Astrocyte (in vitro differentiated cells and primary cell): ENCODE measurements at regions not wholly inside any gene's neighbourhood (a gene's known extent, or its start where the extent isn't known, plus 50 kb on each side); places are given as distances from the start of the nearest gene placed in this dataset.

Experiments used
- DNase-seq: peaks from one replicate; pipeline ENCODE4 v3.0.0-alpha.2; 2010; ENCODE audit warnings: low read depth
- FAIRE-seq: peaks from 2 replicates; lab custom pipeline; 2011; peaks lifted over from hg19 to GRCh38; lab: Jason Lieb, UNC
- H2AFZ ChIP-seq: 2 replicates; pipeline ENCODE4 v1.6.0; 2012; ENCODE audit warnings: low read depth, low read length, inconsistent platforms
- H3K27ac ChIP-seq: 2 replicates; pipeline ENCODE4 v1.5.1; 2011; ENCODE audit warnings: low read depth, low read length, inconsistent platforms
- H3K27me3 ChIP-seq: 2 replicates; pipeline ENCODE4 v1.6.0; 2011; ENCODE audit warnings: low read length, inconsistent platforms; ENCODE audit not compliant: insufficient read depth
- H3K36me3 ChIP-seq: 2 replicates; pipeline ENCODE4 v1.5.1; 2011; ENCODE audit warnings: low read length, inconsistent platforms; ENCODE audit not compliant: insufficient read depth
- H3K4me1 ChIP-seq: 2 replicates; pipeline ENCODE4 v1.5.1; 2011; ENCODE audit warnings: low read length, inconsistent platforms; ENCODE audit not compliant: insufficient read depth
- H3K4me2 ChIP-seq: 2 replicates; pipeline ENCODE4 v1.6.0; 2012; ENCODE audit warnings: low read length, inconsistent platforms
- H3K4me3 ChIP-seq: 2 replicates; pipeline ENCODE4 v1.5.1; 2011; ENCODE audit warnings: low read depth, mild to moderate bottlenecking, low read length, inconsistent platforms; ENCODE audit not compliant: insufficient read depth
- H3K79me2 ChIP-seq: 2 replicates; pipeline ENCODE4 v1.6.0; 2012; ENCODE audit warnings: mild to moderate bottlenecking, low read length, inconsistent platforms; ENCODE audit not compliant: insufficient read depth
- H3K9ac ChIP-seq: 2 replicates; pipeline ENCODE4 v1.6.0; 2012; ENCODE audit warnings: mild to moderate bottlenecking, low read length, inconsistent platforms
- H3K9me3 ChIP-seq: 2 replicates; pipeline ENCODE4 v1.5.1; 2012; ENCODE audit warnings: low read depth, mild to moderate bottlenecking, low read length, inconsistent platforms; ENCODE audit not compliant: insufficient read depth
- H4K20me1 ChIP-seq: 2 replicates; pipeline ENCODE4 v1.6.0; 2012; ENCODE audit warnings: low read length, inconsistent platforms; ENCODE audit not compliant: insufficient read depth
- H3K27ac Mint-ChIP-seq: one replicate; pipeline ENCODE4 v1.8.0; 2021; ENCODE audit warnings: mild to moderate bottlenecking, mixed read lengths; ENCODE audit not compliant: unreplicated experiment
- H3K27me3 Mint-ChIP-seq: one replicate; pipeline ENCODE4 v1.8.0; 2021; ENCODE audit warnings: low read depth, mixed read lengths; ENCODE audit not compliant: unreplicated experiment
- H3K36me3 Mint-ChIP-seq: one replicate; pipeline ENCODE4 v1.8.0; 2021; ENCODE audit warnings: low read depth, mixed read lengths; ENCODE audit not compliant: unreplicated experiment
- H3K4me1 Mint-ChIP-seq: one replicate; pipeline ENCODE4 v1.8.0; 2021; ENCODE audit warnings: low read depth, mixed read lengths; ENCODE audit not compliant: unreplicated experiment
- H3K4me3 Mint-ChIP-seq: one replicate; pipeline ENCODE4 v1.8.0; 2021; ENCODE audit warnings: mild to moderate bottlenecking, moderate library complexity, mixed read lengths; ENCODE audit not compliant: unreplicated experiment
- H3K9me3 Mint-ChIP-seq: one replicate; pipeline ENCODE4 v1.8.0; 2021; ENCODE audit warnings: mild to moderate bottlenecking, mixed read lengths; ENCODE audit not compliant: unreplicated experiment
- CTCF ChIP-seq: IDR thresholded peaks from 2 replicates; pipeline ENCODE4 v1.5.1; 2011; ENCODE audit warnings: low read depth, mild to moderate bottlenecking, inconsistent platforms, low read length, moderate library complexity; ENCODE audit not compliant: insufficient read depth
- EZH2 ChIP-seq: IDR thresholded peaks from 2 replicates; pipeline ENCODE4 v1.6.1; 2012; ENCODE audit warnings: mild to moderate bottlenecking, low read length, inconsistent platforms; ENCODE audit not compliant: insufficient read depth

- Histone ChIP-seq H3K27ac (no peak overlapping the region), H3K9me3 (no peaks in the 10 kb centered on the region), H3K4me3 (no peak overlapping the region), H4K20me1 (no peaks in the 10 kb centered on the region), H3K4me2 (peak overlapping the region; percentile 30), H3K36me3 (no peaks in the 10 kb centered on the region), H3K79me2 (no peaks in the 10 kb centered on the region), H3K9ac (no peak overlapping the region), H2AFZ (no peak overlapping the region), H3K27me3 (peaks cover 43% of the 10 kb centered on the region), H3K4me1 (no peaks in the 10 kb centered on the region)
- peaks cover 2% of the 10 kb centered on the region for H3K4me1 Mint-ChIP-seq
- FAIRE-seq (no peak), DNase-seq (no peak)
- peaks cover 3% of the 10 kb centered on the region for H3K9me3 Mint-ChIP-seq
- H3K27ac Mint-ChIP-seq, result no peak overlapping the region
- H3K36me3 Mint-ChIP-seq, result no peaks in the 10 kb centered on the region
- TF ChIP-seq CTCF (no peak), EZH2 (no peak)
- H3K27me3 Mint-ChIP-seq, result peaks cover 89% of the 10 kb centered on the region
- peak overlapping the region; percentile 54 for H3K4me3 Mint-ChIP-seq
These were observed 262.3 kb upstream of the TNRC6C start for GRCh38 chr17:77696151-77696720.

DNA sequence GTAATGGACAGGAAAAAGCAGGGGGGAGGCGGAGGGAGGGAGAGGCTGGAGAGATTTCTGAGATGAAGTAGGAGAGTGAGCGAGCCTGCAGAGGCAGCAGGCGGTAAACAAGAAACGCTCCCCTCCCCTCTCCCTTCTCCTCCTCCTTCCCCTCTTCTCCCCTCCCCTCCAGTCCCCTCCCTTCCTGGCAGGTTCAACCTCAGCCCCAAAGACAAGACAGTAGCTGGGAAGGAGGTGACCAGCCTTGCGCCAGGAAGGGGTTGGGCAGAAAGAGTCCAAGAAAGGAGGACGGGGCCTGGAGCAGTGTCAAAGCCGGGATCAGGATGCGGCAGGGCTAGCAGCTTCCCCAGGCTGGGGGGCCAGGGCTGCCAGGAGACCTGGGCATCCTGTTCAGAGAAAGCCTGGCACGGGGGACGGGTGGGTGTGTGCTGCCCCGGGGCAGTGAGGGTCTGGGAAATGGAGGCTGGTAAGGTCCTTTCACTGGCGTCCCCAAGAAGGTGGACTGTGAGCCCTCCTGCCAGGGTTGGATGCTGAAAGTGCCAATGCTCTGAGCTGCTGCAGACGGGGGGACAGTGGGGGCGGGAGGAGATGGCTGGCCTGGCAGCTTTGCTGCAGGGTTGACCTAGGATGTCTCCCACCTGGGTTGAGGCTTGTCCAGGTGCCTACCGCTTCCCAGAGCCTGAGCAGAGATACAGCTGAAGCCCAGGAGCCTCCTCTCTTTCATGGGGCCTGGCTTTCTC, 261.6 kb upstream of the TNRC6C start:
- peak overlapping the region; percentile 54 for H3K4me3 Mint-ChIP-seq
- H3K36me3 ChIP-seq, result no peaks in the 10 kb centered on the region
- H3K4me1 ChIP-seq, result no peaks in the 10 kb centered on the region
- no peak overlapping the region for H3K27ac ChIP-seq
- H3K27me3 Mint-ChIP-seq, result peaks cover 92% of the 10 kb centered on the region
- H3K36me3 Mint-ChIP-seq, result no peaks in the 10 kb centered on the region
- H3K4me3 ChIP-seq, result no peak overlapping the region
- DNase-seq (no peak), FAIRE-seq (no peak)
- H3K9me3 Mint-ChIP-seq, result peaks cover 9% of the 10 kb centered on the region
- peaks cover 2% of the 10 kb centered on the region for H3K4me1 Mint-ChIP-seq
- H3K9ac ChIP-seq, result no peak overlapping the region
- TF ChIP-seq EZH2, result peak; percentile 52
- TF ChIP-seq CTCF, result no peak
- H3K27ac Mint-ChIP-seq, result no peak overlapping the region
- no peaks in the 10 kb centered on the region for H4K20me1 ChIP-seq
- no peaks in the 10 kb centered on the region for H3K9me3 ChIP-seq
- H3K27me3 ChIP-seq, result peaks cover 43% of the 10 kb centered on the region
- no peaks in the 10 kb centered on the region for H3K79me2 ChIP-seq
- H3K4me2 ChIP-seq, result peak overlapping the region; percentile 30
- H2AFZ ChIP-seq, result no peak overlapping the region
